ENCODE measurements at regions not wholly inside any gene's neighbourhood (a gene's known extent, or its start where the extent isn't known, plus 50 kb on each side); places are given as distances from the start of the nearest gene placed in this dataset.

DNA sequence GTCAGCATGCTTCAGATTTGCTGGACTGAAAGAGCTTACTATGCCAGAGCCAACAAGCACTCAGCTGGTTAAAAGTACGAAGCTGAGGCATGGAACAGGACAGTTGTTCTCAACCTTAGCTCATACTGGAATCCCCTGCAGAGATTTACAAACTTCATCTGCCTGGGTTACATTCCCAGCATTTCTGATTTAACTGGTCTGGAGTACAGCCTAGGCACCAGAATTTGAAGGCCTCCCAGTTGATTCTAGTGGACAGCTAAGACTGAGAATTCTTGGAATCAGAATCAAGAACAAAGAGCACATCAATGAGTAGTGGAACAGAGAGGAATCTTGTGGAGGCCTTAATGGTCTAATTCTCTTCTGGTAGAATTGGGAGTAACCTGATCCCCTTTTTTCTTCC, 298.2 kb upstream of the NXPH2 start:
- no peak for DNase-seq (ENCODE audit: low read depth)
- TF ChIP-seq, protein P1, sequence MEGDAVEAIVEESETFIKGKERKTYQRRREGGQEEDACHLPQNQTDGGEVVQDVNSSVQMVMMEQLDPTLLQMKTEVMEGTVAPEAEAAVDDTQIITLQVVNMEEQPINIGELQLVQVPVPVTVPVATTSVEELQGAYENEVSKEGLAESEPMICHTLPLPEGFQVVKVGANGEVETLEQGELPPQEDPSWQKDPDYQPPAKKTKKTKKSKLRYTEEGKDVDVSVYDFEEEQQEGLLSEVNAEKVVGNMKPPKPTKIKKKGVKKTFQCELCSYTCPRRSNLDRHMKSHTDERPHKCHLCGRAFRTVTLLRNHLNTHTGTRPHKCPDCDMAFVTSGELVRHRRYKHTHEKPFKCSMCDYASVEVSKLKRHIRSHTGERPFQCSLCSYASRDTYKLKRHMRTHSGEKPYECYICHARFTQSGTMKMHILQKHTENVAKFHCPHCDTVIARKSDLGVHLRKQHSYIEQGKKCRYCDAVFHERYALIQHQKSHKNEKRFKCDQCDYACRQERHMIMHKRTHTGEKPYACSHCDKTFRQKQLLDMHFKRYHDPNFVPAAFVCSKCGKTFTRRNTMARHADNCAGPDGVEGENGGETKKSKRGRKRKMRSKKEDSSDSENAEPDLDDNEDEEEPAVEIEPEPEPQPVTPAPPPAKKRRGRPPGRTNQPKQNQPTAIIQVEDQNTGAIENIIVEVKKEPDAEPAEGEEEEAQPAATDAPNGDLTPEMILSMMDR (conservative IDR thresholded peaks at IDR 0.05; ENCODE audit: control insufficient read depth, insufficient read depth, low read depth, low read length): no peak
- no peak overlapping the region for H3K4me3 ChIP-seq (ENCODE audit: control insufficient read depth, low read depth, low read length)

GRCh38 chr2:139077099-139077737, 297.0 kb upstream of the NXPH2 start:
- TF ChIP-seq, protein P1 (conservative IDR thresholded peaks at IDR 0.05; ENCODE audit: control insufficient read depth, insufficient read depth, low read depth, low read length): no peak
- no peak overlapping the region for H3K4me3 ChIP-seq (ENCODE audit: control insufficient read depth, low read depth, low read length)
- DNase-seq (ENCODE audit: low read depth): no peak

- H3K4me3 ChIP-seq (ENCODE audit: control insufficient read depth, low read depth, low read length): no peak overlapping the region
- DNase-seq (ENCODE audit: low read depth): no peak
- TF ChIP-seq, protein P1 (conservative IDR thresholded peaks at IDR 0.05; ENCODE audit: control insufficient read depth, insufficient read depth, low read depth, low read length): no peak
Measured at GRCh38 chr2:139067874-139068273, 287.7 kb upstream of the NXPH2 start.

GRCh38 chr2:139067072-139067471, 286.9 kb upstream of the NXPH2 start:
- TF ChIP-seq, protein P1 (conservative IDR thresholded peaks at IDR 0.05; ENCODE audit: control insufficient read depth, insufficient read depth, low read depth, low read length): no peak
- no peak for DNase-seq (ENCODE audit: low read depth)
- H3K4me3 ChIP-seq (ENCODE audit: control insufficient read depth, low read depth, low read length): no peak overlapping the region

DNA sequence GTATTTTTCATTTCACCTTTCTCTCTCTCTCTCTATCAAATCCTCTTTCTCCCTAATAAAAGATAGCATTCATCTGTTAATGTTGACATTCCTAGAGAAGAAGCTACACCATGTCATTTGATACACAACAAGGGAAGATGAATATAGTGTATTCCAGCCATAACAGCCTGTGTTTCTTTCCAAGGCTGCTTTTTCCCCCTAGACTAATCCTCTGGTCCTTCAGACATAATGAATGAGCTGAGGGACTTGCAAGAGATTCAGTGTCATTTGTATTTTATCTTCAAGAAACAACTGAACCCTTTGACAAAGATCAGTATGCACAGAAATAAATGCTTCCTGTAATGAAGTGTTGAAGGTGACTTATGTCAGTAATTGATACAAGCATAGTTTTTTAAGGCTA, 284.0 kb upstream of the NXPH2 start:
- H3K4me3 ChIP-seq (ENCODE audit: control insufficient read depth, low read depth, low read length): no peak overlapping the region
- DNase-seq (ENCODE audit: low read depth): no peak
- TF ChIP-seq, protein P1 (conservative IDR thresholded peaks at IDR 0.05; ENCODE audit: control insufficient read depth, insufficient read depth, low read depth, low read length): no peak

DNA sequence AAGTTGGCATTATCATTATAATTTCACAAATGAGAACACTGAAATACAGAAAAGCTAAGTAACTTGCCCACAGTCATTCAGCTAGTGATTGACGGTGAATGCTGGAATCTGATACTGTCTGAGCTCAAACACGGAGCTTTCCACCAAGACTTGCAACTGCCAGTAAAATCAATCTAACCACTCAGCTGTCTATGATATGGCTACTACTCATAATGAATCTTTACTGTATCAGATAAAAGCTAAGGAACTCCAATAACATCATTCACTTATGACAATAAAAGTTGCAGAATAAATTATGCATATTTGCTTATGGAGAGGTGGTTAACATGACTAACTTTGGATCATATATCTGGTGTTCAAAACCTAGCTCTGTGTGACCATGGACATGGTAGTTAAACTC, 279.4 kb upstream of the NXPH2 start:
- H3K4me3 ChIP-seq (ENCODE audit: control insufficient read depth, low read depth, low read length): no peak overlapping the region
- TF ChIP-seq, protein P1 (conservative IDR thresholded peaks at IDR 0.05; ENCODE audit: control insufficient read depth, insufficient read depth, low read depth, low read length): no peak
- no peak for DNase-seq (ENCODE audit: low read depth)

GRCh38 chr2:139055202-139055601, 275.0 kb upstream of the NXPH2 start:
- DNase-seq (ENCODE audit: low read depth): no peak
- TF ChIP-seq, protein P1 (conservative IDR thresholded peaks at IDR 0.05; ENCODE audit: control insufficient read depth, insufficient read depth, low read depth, low read length): no peak
- no peak overlapping the region for H3K4me3 ChIP-seq (ENCODE audit: control insufficient read depth, low read depth, low read length)
